NB4 (cell line): ENCODE measurements at regions not wholly inside any gene's neighbourhood (a gene's known extent, or its start where the extent isn't known, plus 50 kb on each side); places are given as distances from the start of the nearest gene placed in this dataset.

ENCODE experiments used
- DNase-seq: peaks from one replicate; pipeline ENCODE4 v3.0.0; 2010; ENCODE audit warnings: low read depth
- H3K4me3 ChIP-seq: one replicate; pipeline ENCODE4 v1.5.1; 2011; ENCODE audit warnings: mild to moderate bottlenecking, low read depth, low read length, moderate library complexity
- MYC ChIP-seq: IDR thresholded peaks from 2 replicates; pipeline ENCODE4 v1.6.1; 2011; ENCODE audit warnings: low read depth, low read length
- POLR2A ChIP-seq: IDR thresholded peaks from 2 replicates; pipeline ENCODE4 v1.6.1; 2011; ENCODE audit warnings: mild to moderate bottlenecking; ENCODE audit not compliant: insufficient read length; ENCODE audit errors: extremely low read depth
- TF ChIP-seq, protein P1 (sequence below): IDR thresholded peaks from 2 replicates; pipeline ENCODE4 v1.6.1; 2011; ENCODE audit warnings: low read depth, low read length
- TF ChIP-seq, protein P2 (sequence below): IDR thresholded peaks from one replicate; pipeline ENCODE4 v1.5.1; 2012; ENCODE audit warnings: low read depth, low read length

DNA sequence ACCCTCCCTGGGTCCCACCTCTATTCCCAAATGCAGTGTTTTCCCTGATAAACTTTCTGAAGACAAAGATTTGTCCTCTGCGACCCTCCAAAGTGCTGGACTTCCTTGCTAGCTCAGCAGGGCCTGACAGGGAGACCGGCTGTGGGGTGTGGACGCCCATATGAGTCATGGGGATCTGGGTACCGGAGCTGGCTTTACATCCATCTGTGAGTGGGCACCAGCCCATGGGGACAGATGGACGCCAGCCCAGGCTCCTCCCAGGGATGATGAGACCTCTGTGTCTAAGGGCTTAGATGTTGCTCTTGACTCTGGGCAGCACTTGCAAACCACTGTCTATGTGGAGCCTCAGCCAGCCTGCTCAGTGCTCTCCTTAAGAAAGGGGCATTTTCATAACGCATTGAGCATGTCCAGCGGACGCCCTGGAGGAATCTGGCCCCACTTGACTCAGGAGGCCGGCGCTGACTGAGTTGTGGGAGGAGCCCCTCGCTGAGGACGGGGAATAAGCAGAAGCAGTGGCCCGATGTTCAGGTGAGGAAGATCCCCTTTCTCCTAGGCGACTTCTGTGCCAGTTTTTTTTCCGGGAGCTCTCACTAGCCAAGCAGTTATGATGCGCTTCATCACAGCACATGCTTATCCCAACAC lies 229.4 kb upstream of the MYT1L start:
- no peak for DNase-seq
- no peak for TF ChIP-seq POLR2A
- TF ChIP-seq, protein P1, sequence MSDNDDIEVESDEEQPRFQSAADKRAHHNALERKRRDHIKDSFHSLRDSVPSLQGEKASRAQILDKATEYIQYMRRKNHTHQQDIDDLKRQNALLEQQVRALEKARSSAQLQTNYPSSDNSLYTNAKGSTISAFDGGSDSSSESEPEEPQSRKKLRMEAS = no peak
- TF ChIP-seq, protein P2, sequence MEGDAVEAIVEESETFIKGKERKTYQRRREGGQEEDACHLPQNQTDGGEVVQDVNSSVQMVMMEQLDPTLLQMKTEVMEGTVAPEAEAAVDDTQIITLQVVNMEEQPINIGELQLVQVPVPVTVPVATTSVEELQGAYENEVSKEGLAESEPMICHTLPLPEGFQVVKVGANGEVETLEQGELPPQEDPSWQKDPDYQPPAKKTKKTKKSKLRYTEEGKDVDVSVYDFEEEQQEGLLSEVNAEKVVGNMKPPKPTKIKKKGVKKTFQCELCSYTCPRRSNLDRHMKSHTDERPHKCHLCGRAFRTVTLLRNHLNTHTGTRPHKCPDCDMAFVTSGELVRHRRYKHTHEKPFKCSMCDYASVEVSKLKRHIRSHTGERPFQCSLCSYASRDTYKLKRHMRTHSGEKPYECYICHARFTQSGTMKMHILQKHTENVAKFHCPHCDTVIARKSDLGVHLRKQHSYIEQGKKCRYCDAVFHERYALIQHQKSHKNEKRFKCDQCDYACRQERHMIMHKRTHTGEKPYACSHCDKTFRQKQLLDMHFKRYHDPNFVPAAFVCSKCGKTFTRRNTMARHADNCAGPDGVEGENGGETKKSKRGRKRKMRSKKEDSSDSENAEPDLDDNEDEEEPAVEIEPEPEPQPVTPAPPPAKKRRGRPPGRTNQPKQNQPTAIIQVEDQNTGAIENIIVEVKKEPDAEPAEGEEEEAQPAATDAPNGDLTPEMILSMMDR = no peak
- no peak for TF ChIP-seq MYC
- H3K4me3 ChIP-seq = no peak overlapping the region

DNA sequence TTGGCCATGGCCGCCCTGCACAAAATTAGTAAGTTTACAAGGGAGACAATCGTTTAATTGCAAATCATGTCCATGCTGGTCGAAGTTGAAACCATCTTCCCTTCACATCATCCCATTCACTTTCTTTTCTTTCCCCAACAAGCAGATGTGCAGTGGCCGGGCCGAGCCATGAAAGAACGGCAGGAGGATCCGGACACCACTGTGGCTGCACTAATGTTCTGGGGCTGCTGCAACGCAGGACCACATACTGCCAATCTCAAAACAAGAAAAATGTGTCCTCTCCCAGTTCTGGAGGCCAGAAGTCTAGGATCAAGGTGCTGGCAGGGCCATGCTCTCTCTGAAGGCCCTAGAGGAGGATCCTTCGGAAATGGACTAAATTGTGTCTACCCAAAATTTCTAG lies 227.4 kb upstream of the MYT1L start:
- TF ChIP-seq POLR2A = no peak
- TF ChIP-seq, protein P1 = no peak
- no peak for TF ChIP-seq MYC
- TF ChIP-seq, protein P2 = no peak
- H3K4me3 ChIP-seq = no peak overlapping the region
- no peak for DNase-seq

DNA sequence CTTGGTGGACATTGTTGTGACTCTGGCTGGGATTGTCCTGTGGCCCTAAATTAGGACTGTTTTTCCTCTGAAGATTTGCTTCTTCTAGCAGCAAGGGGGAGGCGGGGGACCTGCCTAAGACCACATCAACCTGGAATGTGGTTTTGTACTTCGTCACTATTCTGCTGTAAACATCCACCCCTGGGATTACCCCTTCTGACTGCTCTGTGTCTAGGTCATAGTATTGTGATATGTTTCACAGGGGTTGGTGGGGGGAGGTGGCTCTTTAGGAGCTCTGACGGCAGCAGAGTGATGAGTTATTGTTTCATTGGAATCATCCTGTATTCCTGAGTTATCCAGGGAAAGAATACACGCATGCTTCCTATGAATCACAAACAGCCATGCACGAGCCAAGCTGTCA lies 226.4 kb upstream of the MYT1L start:
- no peak for DNase-seq
- no peak overlapping the region for H3K4me3 ChIP-seq
- TF ChIP-seq POLR2A (no peak), MYC (no peak)
- TF ChIP-seq, protein P1 = no peak
- TF ChIP-seq, protein P2 = no peak

DNA sequence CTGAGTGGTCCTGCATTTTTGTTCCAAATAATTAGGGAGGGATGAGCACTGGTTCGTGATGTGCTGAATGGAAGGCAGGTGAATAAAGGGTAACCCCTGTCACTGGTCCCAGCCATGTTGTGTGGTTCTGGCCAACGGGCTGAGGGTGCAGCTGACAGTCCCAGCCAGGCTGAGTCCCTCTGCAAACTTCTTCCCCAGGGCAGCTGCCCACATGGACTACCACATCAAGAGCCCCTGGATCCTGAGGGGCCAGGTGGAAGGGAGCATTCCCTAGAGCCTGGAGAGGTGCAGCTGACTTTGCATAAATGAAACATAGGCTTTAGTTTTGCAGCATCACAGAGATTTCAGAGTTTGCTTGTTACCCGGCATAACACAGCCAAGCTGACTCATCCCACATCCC lies 219.8 kb upstream of the MYT1L start:
- TF ChIP-seq, protein P2 = no peak
- TF ChIP-seq POLR2A = no peak
- TF ChIP-seq, protein P1 = no peak
- TF ChIP-seq MYC = no peak
- no peak overlapping the region for H3K4me3 ChIP-seq
- DNase-seq = no peak

DNA sequence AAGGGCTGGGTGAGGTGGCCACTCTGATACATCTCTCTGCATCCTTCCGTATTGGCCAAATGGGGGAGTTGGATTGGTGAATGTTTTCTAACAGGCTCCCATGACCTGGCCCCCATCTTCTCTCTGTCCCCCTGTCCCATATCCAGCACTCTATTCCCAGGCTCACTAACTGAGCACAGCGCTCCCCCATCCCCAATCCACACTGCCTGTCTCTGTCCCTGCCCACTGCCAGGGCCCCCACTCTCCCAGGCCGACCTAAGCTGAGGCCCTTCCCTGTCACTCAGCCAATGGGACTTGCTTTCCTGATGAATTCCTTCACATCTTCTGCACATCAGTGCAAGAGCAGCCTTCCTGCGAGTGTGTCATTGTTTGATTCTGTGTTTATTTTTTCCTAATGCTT lies 216.8 kb upstream of the MYT1L start:
- TF ChIP-seq POLR2A = no peak
- TF ChIP-seq, protein P2 = no peak
- TF ChIP-seq, protein P1 = no peak
- no peak for TF ChIP-seq MYC
- DNase-seq = no peak
- no peak overlapping the region for H3K4me3 ChIP-seq

DNA sequence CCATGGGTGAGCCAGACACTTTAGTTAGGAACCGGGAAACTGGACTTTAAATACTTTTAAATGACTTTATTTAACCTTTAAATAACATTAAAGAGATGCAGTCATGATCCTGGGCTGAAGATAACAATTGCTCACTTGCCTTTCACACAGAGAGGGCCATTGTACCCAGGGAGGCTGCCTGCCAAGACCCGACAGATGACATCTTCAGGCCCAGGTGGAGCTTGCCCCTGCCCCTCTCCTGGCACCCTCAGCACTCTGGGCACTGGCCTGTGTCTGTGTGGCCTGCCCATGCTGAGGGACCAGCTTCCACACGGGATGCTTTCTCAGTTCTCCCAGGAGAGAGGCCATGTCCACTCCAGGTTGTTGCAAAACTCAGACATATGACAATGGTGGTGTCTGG lies 216.4 kb upstream of the MYT1L start:
- no peak for DNase-seq
- TF ChIP-seq, protein P2 = no peak
- TF ChIP-seq, protein P1 = no peak
- TF ChIP-seq POLR2A (no peak), MYC (no peak)
- no peak overlapping the region for H3K4me3 ChIP-seq
